Vagina (tissue), 2 donors: ENCODE measurements at regions not wholly inside any gene's neighbourhood (a gene's known extent, or its start where the extent isn't known, plus 50 kb on each side); places are given as distances from the start of the nearest gene placed in this dataset.
"Not testable (repeated sequence)": the region's sequence is repeated elsewhere in the genome, so short reads cannot be mapped to it uniquely, and the experiment has no call there.

Experiments used
- DNase-seq, 2 donors: peaks; one replicate each; pipeline ENCODE4 v3.0.0-alpha.2; 2017; ENCODE audit errors: extremely low spot score in 2 of 2
- H3K27ac ChIP-seq: fragments of 200-600 bp; sonication (generic); one replicate; pipeline ENCODE4 v1.5.1; 2019
- H3K27me3 ChIP-seq: fragments of 200-600 bp; sonication (generic); one replicate; pipeline ENCODE4 v1.5.1; 2019
- H3K36me3 ChIP-seq, 2 donors: fragments of 200-600 bp; sonication (generic); one replicate each; pipeline ENCODE4 v1.5.1; 2017 to 2019
- H3K4me1 ChIP-seq: fragments of 200-600 bp; sonication (generic); one replicate; pipeline ENCODE4 v1.5.1; 2019
- H3K4me3 ChIP-seq, 2 donors: fragments of 200-600 bp; sonication (generic); 1 replicate in 1 of 2; 2 replicates in 1 of 2; pipeline ENCODE4 v1.5.1; 2016 to 2019
- H3K9me3 ChIP-seq: fragments of 200-600 bp; sonication (generic); one replicate; pipeline ENCODE4 v1.5.1; 2019
- CTCF ChIP-seq, 3 experiments: fragments of 450-650 bp in 2 of 3; fragments of 200-600 bp in 1 of 3; sonication (generic) in 1 of 3; IDR thresholded peaks; one replicate each; pipeline ENCODE4 v1.5.1; 2017 to 2019; ENCODE audit warnings: antibody characterized with exemption in 3 of 3, mild to moderate bottlenecking in 2 of 3, moderate library complexity in 2 of 3
- POLR2A ChIP-seq, 2 donors: fragments of 450-650 bp; IDR thresholded peaks; one replicate each; pipeline ENCODE4 v1.6.1; 2017; ENCODE audit warnings: antibody characterized with exemption in 2 of 2, mild to moderate bottlenecking in 2 of 2, moderate library complexity in 2 of 2
- POLR2AphosphoS5 ChIP-seq, 2 donors: sonication (generic); formaldehyde crosslinking; IDR thresholded peaks; one replicate each; pipeline ENCODE4 v1.9.0; 2017; ENCODE audit warnings: antibody characterized with exemption in 2 of 2, mild to moderate bottlenecking in 2 of 2, low read depth in 1 of 2; ENCODE audit not compliant: insufficient read depth in 1 of 2
- intact Hi-C: fragments of 100-400 bp; cut with DNase I; formaldehyde crosslinking; loops from one replicate; pipeline ENCODE4 v1.15.1; 2023

- H3K9me3 ChIP-seq, H3K4me1 ChIP-seq, intact Hi-C loops, H3K27ac ChIP-seq, H3K36me3 ChIP-seq, H3K27me3 ChIP-seq: not testable (repeated sequence)
- DNase-seq = peak in 1 of 2 donors; percentile 84
- H3K4me3 ChIP-seq = peak overlapping the region; percentile 20 to 42
- peak; percentile 27 to 69 (median 46) for TF ChIP-seq CTCF (IDR thresholded peaks at IDR 0.05)
Measured at GRCh38 chr15:77910030-77910911, 167.2 kb downstream of the TBC1D2B start.

GRCh38 chr15:77909182-77909940 lies 168.2 kb downstream of the TBC1D2B start:
- peak in 1 of 2 donors; percentile 90 for DNase-seq
- no peak overlapping the region for H3K4me3 ChIP-seq
- H3K4me1 ChIP-seq = peaks cover 8% of the 10 kb centered on the region
- intact Hi-C loops = no loop called here
- no peak overlapping the region for H3K27ac ChIP-seq
- no peaks in the 10 kb centered on the region for H3K9me3 ChIP-seq
- H3K36me3 ChIP-seq = no peaks in the 10 kb centered on the region
- no peaks in the 10 kb centered on the region for H3K27me3 ChIP-seq
- no peak for TF ChIP-seq POLR2AphosphoS5 (IDR thresholded peaks at IDR 0.05; ENCODE audit: insufficient read depth in 1 of 2, low read depth in 1 of 2)
- TF ChIP-seq POLR2A (IDR thresholded peaks at IDR 0.05) = no peak
- no peak for TF ChIP-seq CTCF (IDR thresholded peaks at IDR 0.05)

GRCh38 chr15:77908752-77909111 lies 168.8 kb downstream of the TBC1D2B start:
- H3K27me3 ChIP-seq, H3K9me3 ChIP-seq, intact Hi-C loops, H3K27ac ChIP-seq, H3K4me3 ChIP-seq, H3K36me3 ChIP-seq, H3K4me1 ChIP-seq: not testable (repeated sequence)
- peak; percentile 58 to 67 for DNase-seq

GRCh38 chr15:77907824-77908751 lies 169.4 kb downstream of the TBC1D2B start:
- no peak for TF ChIP-seq CTCF (IDR thresholded peaks at IDR 0.05)
- no peak for TF ChIP-seq POLR2A (IDR thresholded peaks at IDR 0.05)
- TF ChIP-seq POLR2AphosphoS5 (IDR thresholded peaks at IDR 0.05; ENCODE audit: insufficient read depth in 1 of 2, low read depth in 1 of 2) = no peak
- H3K4me1 ChIP-seq = peaks cover 8% of the 10 kb centered on the region
- peak; percentile 64 to 93 for DNase-seq
- H3K36me3 ChIP-seq = no peaks in the 10 kb centered on the region
- no peak overlapping the region for H3K4me3 ChIP-seq
- H3K27me3 ChIP-seq = no peaks in the 10 kb centered on the region
- no peak overlapping the region for H3K27ac ChIP-seq
- intact Hi-C loops = no loop called here
- no peaks in the 10 kb centered on the region for H3K9me3 ChIP-seq

- peak in 1 of 2 donors; percentile 81 for DNase-seq
- H3K27me3 ChIP-seq, H3K4me1 ChIP-seq, H3K4me3 ChIP-seq, H3K27ac ChIP-seq, H3K36me3 ChIP-seq, intact Hi-C loops, H3K9me3 ChIP-seq: not testable (repeated sequence)
Measured at GRCh38 chr15:77906062-77906990, 171.2 kb downstream of the TBC1D2B start.
